Lower leg skin (tissue), 3 donors: ENCODE measurements at regions not wholly inside any gene's neighbourhood (a gene's known extent, or its start where the extent isn't known, plus 50 kb on each side); places are given as distances from the start of the nearest gene placed in this dataset.

Experiments used
- CTCF ChIP-seq, 3 donors: fragments of 450-650 bp; IDR thresholded peaks; one replicate each; pipeline ENCODE4 v1.5.1; 2016; ENCODE audit warnings: antibody characterized with exemption in 3 of 3, mild to moderate bottlenecking in 3 of 3, moderate library complexity in 2 of 3
- POLR2A ChIP-seq, 2 donors: fragments of 450-650 bp; IDR thresholded peaks; one replicate each; pipeline ENCODE4 v1.6.1; 2016 to 2017; ENCODE audit warnings: antibody characterized with exemption in 2 of 2, mild to moderate bottlenecking in 1 of 2, moderate library complexity in 1 of 2

- TF ChIP-seq CTCF (IDR thresholded peaks at IDR 0.05) (no peak), POLR2A (IDR thresholded peaks at IDR 0.05) (no peak)
These were observed 202.7 kb upstream of the NR3C1 start for GRCh38 chr5:143606043-143606752.
